Uterus (tissue), 2 donors: ENCODE measurements at regions not wholly inside any gene's neighbourhood (a gene's known extent, or its start where the extent isn't known, plus 50 kb on each side); places are given as distances from the start of the nearest gene placed in this dataset.

Experiments used
- CTCF ChIP-seq, 4 experiments: fragments of 200-600 bp in 2 of 4; fragments of 450-650 bp in 2 of 4; sonication (generic) in 2 of 4; IDR thresholded peaks; one replicate each; pipeline ENCODE4 v1.5.1; 2016 to 2019; ENCODE audit warnings: antibody characterized with exemption in 4 of 4, mild to moderate bottlenecking in 2 of 4, moderate library complexity in 1 of 4
- POLR2A ChIP-seq, 2 donors: fragments of 450-650 bp; IDR thresholded peaks; one replicate each; pipeline ENCODE4 v1.6.1; 2016; ENCODE audit warnings: antibody characterized with exemption in 2 of 2, mild to moderate bottlenecking in 1 of 2, moderate library complexity in 1 of 2

GRCh38 chr1:222867316-222867715, 52.5 kb downstream of the DISP1 start:
- TF ChIP-seq CTCF (IDR thresholded peaks at IDR 0.05): no peak
- TF ChIP-seq POLR2A (IDR thresholded peaks at IDR 0.05): no peak
